ENCODE measurements at regions not wholly inside any gene's neighbourhood (a gene's known extent, or its start where the extent isn't known, plus 50 kb on each side); places are given as distances from the start of the nearest gene placed in this dataset.
"Not testable (repeated sequence)": the region's sequence is repeated elsewhere in the genome, so short reads cannot be mapped to it uniquely, and the experiment has no call there.

DNA sequence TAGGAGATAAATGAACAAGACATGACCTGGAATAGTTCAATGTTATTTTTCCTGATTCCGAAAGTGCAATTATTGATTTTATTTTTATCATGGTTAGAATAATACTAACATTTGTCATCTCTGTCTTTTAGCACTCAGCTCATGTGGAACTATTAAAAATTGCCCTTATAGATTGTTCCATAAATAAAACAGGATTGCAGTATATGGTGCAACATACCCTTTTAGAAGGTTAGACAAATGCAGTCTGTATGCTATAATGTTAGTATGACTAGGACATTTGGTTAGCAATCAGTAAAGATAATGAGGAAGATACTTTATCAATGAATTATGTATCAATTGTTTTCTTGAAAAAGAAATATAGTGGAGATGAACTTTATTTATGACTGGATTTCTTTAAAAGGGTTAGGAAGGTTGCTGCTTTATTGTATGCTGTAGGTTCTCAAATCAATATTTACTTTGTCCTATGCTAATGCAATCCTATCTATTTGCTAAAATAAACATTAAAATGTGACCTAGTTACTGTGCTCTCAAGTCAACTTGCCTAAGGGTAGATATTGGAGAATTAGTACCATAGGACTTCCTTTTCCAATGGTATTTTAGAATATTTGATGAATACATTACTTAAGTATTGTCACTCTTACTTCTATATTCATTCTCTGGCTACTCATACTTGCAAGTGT is 348.9 kb upstream of the ISL1 start:
- no peak for DNase-seq (ENCODE audit: low read depth)

DNA sequence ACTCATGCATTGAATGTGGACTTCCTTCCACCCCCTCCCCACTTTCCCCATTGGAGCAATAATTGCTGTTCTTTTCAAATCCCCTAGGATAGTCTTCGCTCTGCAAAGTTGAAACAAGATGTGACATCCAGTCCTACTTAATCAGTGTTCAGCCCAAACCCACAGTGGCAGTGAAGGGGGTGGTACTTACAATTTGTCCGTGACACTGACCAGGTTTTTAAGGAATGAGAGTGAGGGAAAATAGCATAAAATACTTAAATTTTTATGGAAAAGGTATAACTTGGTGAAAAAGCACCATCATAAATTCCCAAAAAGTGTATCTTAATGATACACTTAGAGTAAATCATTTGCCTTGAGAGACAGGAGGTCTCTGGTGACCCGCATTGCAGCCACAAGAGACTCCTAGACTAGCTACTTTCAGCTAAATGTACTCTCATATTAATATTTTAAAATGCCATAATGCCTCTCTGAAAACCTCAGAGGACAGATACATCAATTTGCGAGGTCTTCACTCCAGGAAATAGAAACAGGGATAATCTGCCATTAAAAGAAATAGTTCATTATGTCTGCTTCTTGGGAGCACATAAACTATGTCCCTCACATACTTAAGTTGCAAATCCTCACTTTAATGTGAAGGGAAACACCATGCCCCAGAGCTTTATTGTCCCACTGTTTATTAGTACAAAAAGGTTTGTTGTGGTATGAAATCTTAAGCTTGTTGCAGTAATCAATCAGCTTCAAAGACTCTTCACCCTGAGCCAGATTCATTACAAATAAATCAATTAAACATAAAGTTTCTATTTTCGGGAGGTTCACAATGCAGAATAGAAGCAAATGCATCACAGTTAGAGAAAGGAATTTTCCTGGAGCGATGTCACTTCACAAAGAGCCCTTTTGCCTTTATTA is 343.6 kb upstream of the ISL1 start:
- no peak for DNase-seq (ENCODE audit: low read depth)

DNA sequence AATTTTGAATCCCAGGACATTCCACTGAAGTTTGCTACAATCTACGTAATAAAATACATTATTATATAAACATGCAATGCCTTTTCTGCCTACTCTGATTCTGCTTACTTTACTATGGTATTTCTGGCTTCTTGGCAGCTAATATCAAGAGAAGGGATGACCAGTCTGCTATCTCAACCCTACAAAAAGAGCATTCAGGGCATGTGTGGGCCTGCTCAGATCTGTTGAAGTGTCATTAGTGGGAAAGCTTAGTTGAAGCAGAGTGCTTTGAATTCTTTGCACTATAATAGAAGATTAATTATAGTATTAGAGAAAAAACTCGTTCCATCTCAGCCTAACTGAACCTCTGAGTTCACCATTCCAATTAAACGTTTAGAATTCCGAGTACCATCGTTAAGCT is 339.5 kb upstream of the ISL1 start:
- no peak for DNase-seq (ENCODE audit: low read depth)

DNA sequence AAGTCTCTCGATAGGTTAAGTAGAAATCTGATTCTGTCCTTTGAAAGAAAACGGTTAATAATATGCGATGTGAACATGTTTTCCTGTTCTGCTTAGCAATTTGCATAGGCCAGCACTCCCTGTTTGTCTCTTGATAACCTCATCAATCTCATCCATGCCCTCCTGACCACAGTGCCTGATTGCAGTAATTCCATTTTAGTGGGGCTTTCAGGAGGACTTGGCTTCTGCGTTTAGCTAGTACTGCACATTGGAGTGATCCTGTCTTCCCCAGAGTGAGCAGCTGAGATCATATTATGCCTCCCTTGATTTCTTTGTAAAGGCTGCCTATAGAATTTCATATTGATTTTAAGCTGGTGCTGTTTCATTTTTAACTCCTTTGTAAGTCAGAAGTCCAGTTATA is 335.9 kb upstream of the ISL1 start:
- no peak for DNase-seq (ENCODE audit: low read depth)

DNA sequence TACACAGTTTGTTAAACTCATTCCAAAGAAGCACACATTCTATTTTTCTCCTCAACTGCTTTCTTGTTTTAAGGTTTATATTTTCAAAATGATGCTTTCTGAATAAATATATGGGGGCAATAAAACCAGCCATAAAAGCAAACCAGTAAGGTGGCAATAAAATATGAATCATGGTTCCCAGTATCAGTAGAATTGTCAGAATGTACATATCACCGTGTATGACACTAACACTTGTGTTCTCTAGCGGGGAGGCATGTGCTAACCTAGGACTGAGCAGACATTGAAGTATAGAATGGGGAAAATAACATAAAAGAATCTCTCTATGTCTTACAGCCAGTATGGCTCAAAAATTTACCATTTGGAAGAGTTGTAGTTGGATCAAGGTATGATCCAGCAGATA is 329.9 kb upstream of the ISL1 start:
- no peak for DNase-seq (ENCODE audit: low read depth)

DNA sequence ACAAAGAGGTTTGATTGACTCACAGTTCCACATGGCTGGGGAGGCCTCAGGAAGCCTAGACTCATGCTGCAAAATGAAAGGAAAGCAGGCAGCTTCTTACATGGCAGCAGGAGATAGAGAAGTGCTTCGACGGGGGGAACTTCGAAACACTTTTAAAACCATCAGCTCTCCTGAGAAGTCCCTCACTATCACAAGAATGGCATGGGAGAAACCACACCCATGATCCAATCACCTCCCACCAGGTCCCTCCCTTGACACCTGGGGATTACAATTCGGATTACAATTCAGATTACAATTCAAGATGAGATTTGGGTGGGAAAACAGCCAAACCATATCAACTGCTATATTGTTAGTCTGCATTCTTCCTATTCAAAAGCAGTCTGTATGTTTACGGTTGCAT is 322.3 kb upstream of the ISL1 start:
- no peak for DNase-seq (ENCODE audit: low read depth)

DNA sequence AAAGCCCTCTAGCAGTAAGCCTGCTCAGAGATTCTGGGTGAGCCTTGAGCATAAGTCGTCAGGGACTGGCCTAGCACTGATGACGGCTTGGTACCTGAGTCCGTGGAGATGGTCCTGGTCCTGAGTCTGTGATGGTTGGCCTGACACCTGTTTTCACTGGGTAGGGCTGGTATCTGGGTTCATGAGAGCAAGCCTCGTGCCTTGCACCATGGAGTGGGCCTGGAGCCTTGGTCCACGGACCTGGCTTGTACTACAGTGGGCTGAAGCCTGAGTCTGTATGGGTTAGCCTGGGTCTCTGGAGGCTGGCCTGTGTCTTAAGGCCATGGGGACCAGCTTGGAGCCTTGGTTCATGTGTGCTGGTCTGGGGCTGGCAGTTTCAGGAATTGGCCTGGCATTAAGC is 310.3 kb upstream of the ISL1 start:
- no peak for DNase-seq (ENCODE audit: low read depth)

DNA sequence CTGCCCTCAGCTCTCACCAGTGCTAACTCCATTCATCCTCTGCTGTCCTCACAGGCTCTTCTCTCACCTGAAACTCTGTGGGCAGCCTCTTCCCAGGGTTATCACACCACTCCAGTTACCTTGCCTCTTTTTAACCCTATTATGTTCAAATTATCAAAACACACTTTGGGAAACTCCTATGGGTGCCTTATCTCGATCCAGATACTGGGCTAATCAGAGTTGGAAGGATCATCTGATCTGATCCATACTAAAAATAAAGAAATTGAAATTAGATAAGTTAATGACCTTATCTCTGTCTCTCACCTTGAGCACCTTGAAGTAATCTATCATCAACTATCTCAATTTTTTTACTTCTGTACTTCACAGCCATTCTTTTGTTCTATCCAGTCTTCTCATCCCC is 300.5 kb upstream of the ISL1 start:
- no peak for DNase-seq (ENCODE audit: low read depth)

DNA sequence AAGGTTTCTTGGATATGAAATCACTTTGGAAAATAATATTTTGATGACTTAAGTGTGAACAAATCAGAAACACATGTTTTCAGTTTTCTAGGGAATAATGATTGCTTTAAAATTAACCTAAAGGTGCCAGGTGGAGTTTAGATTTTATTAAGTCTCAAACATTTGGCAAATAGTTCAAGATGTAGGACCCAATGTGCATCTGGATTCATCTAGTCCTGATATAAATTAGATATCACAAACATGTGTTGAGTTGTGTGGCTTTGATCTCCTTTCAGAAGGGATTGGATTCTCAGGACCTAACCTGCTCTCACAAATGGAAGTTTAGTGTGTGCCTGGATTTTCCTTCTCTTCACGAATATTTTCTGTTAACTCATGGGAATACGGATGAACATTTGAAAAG is 291.4 kb upstream of the ISL1 start:
- no peak for DNase-seq (ENCODE audit: low read depth)

DNA sequence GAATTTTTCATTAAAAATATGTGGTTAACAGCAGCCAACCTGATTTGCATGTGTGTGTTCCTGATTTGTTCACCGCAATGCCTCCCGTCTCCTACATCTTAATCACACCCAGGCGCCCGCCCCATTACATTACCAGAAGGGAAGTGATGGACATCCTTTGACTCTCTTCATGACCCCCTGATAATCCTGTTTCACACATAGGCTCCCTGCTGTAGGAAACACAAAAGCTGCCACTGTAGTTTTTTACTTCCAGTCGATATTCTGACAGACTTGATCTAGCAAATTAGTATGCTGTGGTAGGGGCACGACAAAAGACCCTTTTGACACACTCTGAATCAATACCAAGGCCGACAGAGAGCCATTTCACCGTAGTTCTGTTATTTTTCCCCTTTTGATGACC is 287.8 kb upstream of the ISL1 start:
- DNase-seq (ENCODE audit: low read depth): no peak

DNA sequence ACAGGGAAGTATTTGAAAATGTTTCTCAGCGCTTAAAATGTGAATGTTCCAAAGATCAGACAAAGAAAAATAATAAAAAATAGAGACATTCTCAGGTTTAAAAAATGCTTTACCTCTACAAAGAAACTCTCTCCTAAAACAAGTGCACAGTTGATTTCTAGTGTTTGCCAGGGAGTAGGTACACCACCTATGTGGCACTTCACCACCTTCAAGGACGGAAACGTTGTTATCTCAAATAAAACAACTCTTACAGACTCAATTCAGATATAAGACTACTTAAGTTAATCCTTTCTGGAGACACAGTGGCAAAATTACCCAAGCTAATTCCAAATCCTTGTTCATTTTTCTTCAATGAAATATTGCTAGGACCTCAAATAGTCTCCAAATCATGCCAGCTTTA is 286.4 kb upstream of the ISL1 start:
- no peak for DNase-seq (ENCODE audit: low read depth)

DNA sequence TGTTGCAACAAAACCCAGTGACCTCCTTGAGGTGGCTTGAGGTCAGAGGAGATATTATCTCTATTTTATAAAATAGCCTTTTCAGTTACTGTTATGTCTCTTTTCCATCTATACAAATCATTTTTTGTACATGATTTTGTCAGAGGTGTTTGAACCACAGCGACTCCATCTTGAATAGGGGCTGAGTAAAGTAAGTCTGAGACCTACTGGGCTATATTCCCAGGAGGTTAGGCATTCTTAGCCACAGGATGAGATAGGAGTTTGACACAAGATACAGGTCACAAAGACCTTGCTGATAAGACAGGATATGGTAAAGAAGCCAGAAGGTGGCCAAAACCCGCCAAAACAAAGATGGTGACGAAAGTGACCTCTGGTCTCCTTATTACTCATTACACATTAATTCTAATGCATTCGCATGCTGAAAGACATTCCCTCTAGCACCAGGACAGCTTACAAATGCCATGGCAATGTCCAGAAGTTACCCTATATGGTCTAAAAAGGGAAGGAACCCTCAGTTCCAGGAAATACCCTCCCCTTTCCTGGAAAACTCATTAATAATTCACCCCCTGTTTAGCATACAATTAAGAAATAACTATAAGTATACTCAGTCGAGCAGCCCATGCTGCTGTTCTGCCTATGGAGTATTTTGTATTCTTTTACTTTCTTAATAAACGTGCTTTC is 283.9 kb upstream of the ISL1 start:
- DNase-seq (ENCODE audit: low read depth): no peak

DNA sequence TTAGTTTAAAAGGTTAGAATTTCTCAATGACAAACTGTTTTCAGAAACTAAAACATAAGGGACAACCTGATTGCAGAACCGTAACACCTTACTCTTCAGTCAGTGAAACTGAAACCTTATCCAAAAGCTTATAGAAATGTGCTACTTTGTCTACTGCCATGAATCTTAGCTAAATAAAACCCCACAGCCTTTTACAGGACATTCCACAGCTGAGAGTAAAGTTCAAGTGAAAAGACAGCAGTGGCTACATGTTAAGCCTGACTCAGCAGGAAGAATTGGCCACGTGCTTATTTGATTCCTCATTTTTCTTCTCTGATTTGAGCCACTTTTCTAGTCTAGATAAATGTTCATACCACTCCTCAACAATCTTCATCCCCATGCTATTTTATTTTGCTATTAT is 278.7 kb upstream of the ISL1 start:
- DNase-seq (ENCODE audit: low read depth): no peak

DNA sequence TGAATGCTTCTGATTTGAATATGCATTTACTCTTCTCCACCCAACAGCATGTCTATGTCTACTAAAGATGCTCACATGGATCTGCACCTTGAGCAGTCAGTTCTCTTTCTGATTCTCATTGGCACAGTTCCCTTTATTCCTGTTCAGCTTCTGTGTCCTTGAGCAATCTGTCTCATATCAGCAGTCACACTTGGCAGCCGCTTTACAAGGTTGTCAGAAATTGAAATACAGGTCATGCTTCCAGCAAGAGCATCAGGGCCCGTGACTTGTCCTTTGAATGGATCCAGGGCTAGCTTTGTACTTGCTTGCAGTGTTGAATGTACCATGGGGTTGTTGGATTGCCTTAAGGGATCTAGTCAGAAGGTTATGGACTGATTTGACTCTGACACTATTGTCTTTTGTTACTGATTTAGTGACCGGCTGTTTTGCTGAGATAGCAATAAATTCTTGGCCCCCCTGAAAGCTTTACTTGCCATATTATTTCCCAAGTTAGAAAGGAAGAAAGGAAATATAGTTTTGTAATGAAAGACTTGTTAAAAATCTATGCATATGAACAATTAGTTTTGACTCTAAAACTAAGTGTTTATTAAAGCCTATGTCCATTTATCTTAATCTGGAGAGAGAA is 273.4 kb upstream of the ISL1 start:
- DNase-seq (ENCODE audit: low read depth): no peak

DNA sequence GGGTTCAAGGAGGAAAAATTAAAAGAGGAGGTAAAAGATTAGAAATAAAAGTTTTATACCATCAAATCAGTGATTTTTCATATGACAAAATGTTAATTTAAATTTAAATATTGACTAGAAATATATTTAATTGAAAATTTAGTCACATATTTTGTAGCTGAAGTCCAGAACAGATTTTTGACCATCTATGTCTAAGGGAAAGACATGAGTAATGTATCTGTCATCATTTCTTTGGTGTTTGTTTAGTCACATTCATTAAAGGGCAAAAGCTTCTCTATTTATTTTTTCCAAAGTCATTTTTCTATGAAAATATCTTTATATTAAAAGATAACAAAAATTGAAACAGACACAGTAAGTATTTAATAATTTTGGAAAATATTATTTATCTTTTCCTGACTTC is 252.0 kb upstream of the ISL1 start:
- DNase-seq (ENCODE audit: low read depth): no peak

DNA sequence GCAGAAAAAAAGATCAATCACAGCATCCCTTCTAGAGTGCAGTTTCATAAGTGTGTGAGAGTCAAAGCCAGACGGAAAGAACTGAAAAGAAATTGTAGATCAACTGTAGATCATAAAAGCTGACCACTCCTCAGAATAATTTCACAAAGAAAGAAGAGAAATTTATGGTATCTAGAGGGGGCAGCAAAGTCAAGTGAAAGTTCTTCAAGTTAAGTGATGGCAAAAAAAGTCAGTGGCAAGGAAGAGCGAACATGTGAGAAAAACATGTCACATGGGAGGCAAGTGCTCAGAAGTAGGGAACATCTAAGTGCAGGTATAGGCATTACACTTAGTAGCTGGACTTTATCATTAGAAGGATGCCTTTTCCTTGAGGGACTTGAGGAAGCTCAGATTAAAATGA is 245.1 kb upstream of the ISL1 start:
- no peak for DNase-seq (ENCODE audit: low read depth)

DNA sequence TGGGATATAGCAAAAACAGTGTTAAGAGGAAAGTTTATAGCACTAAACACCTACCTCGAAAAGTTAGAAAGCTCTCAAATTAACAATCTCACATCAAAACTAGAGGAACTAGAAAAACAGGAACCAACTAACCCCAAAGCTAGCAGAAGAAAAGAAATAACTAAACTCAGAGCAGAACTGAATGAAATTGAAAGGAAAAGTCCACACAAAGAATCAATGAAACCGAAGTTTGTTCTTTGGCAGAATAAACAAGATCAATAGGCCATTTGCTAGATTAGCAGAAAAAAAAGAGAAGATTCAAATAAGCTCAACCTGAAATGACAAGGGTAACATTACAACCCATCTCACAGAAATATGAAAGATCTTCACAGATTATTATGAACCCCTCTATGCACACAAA is 234.8 kb upstream of the ISL1 start:
- DNase-seq (ENCODE audit: low read depth): no peak

DNA sequence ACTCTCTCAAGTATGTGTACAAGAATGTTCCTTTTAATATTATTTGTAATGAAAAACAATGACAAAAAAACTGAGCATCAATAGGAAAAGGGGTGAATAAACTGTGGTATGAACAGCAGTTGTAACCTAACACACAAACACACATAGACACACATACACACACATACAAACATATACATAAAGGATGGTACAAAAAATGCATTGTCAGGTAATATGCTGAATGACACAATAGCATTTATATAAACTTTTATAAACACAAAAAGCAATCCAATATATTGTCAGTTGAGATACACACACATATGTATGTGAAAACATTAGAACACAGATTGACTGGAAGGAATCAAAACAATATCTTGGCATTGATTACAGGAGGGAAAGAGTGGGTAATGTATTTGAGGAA is 227.0 kb upstream of the ISL1 start:
- no peak for DNase-seq (ENCODE audit: low read depth)

DNA sequence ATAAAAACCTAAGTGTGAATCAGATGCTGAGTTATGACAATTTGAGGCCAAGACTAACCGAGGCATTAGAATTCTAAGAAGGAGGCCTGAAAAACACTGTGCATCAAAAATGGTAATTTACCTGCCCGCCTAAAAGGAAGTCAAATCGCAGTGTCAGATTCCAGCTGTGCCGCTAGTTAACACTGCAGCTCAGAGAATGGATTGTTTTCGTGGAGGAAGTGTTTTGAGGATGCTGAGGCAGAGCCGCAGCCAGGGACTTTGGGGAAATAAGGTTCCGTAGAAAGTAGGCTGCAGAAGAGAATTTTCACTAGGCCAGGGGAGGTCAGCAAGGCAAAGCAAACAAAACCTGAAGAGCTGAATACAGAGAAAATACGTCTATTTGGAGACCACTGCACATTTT is 226.4 kb upstream of the ISL1 start:
- DNase-seq (ENCODE audit: low read depth): no peak

DNA sequence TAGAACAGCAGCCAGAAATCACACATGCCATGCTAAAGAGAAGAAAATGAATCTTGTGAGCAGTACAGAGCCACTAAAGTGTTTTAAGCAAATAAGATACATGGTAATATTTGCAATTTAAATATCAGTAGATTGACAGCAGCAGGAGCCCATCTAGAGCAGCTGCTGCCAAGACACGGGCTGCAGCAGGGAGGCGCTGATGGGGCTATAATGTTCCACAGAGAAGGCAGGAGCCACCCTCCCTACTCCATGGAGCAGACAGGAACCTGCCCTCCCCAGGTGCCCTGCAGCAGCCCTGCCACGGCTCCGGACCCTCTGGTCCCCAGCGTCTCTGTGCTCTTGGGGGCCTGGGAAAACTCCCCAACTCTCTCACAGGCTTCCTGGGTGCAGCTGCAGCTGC is 224.1 kb upstream of the ISL1 start:
- no peak for DNase-seq (ENCODE audit: low read depth)

DNA sequence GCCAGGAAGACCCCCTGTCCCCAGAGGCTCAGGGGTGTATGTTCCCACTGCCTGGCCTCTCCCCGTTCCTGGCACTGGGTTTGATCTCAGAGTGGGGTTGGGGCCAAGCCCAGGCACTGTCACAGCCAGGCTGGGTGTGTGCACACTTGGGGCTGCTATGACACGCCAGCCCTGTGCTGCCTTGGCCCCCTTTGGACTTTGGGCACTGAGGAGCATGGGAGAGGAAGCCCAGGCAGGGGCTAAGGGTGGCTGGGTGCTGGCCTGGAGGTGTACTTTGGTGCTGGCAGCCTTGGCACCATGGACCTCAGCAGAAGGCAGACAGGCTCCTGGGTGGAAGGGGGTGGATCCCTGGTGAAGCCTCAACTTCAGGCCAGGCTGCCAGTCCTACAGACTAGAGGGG is 223.6 kb upstream of the ISL1 start:
- DNase-seq (ENCODE audit: low read depth): no peak

DNA sequence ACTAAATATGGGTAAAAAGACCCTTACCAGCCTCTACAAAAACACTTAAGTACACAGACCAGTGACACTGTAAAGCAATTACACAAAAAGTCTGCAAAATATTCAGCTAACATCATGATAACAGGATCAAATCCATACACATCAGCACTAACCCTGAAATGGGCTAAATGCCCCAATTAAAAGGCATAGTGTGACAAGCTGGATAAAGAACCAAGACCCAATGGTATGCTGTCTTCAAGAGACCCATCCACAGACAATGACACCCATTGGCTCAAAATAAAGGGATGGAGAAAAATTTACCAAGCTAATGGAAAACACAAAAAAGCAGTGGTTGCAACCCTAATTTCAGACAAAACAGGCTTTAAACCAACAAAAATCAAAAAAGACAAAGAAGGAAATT is 221.0 kb upstream of the ISL1 start:
- no peak for DNase-seq (ENCODE audit: low read depth)

DNA sequence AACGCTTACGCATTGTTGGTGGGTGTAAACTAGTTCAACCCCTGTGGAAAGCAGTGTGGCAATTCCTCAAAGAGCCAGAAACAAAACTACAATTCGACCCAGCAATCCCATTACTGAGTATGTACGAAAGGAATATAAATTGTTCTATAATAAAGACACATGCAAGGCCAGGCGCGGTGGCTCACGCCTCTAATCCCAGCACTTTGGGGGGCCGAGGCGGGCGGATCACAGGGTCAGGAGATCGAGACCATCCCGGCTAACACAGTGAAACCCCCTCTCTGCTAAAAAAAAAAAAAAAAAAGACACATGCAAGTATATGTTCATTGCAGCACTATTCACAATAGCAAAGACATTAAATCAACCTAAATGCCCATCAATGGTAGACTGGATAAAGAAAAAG is 217.6 kb upstream of the ISL1 start:
- not testable (repeated sequence) for DNase-seq (ENCODE audit: low read depth)
